NB4 (cell line): ENCODE measurements at regions not wholly inside any gene's neighbourhood (a gene's known extent, or its start where the extent isn't known, plus 50 kb on each side); places are given as distances from the start of the nearest gene placed in this dataset.

ENCODE experiments used
- CTCF ChIP-seq: IDR thresholded peaks from one replicate; pipeline ENCODE4 v1.5.1; 2012; ENCODE audit warnings: low read depth, low read length
- MYC ChIP-seq: IDR thresholded peaks from 2 replicates; pipeline ENCODE4 v1.6.1; 2011; ENCODE audit warnings: low read depth, low read length

- TF ChIP-seq MYC (no peak), CTCF (no peak)
These were observed 351.3 kb downstream of the ENC1 start for GRCh38 chr5:74289238-74289637.
